Liver (tissue), 7 donors: ENCODE measurements at regions not wholly inside any gene's neighbourhood (a gene's known extent, or its start where the extent isn't known, plus 50 kb on each side); places are given as distances from the start of the nearest gene placed in this dataset.

Experiments
- DNase-seq: peaks from one replicate; pipeline ENCODE4 v3.0.0-alpha.2; 2017; ENCODE audit warnings: low spot score
- H3K27ac ChIP-seq, 2 donors: one replicate each; pipeline ENCODE4 v1.7.0; 2013; ENCODE audit warnings: inconsistent platforms in 2 of 2, low read length in 2 of 2, control low read depth in 1 of 2, low read depth in 1 of 2, mild to moderate bottlenecking in 1 of 2
- H3K27me3 ChIP-seq, 4 donors: one replicate each; pipeline versions ENCODE4 v1.6.1 to v1.7.0; 2013; ENCODE audit warnings: low read length in 3 of 4, inconsistent platforms in 1 of 4, mild to moderate bottlenecking in 1 of 4, moderate library complexity in 1 of 4; ENCODE audit not compliant: control insufficient read depth in 4 of 4, insufficient read depth in 4 of 4
- H3K36me3 ChIP-seq, 4 donors: one replicate each; pipeline versions ENCODE4 v1.6.1 to v1.7.0; 2013; ENCODE audit warnings: low read length in 3 of 4, mild to moderate bottlenecking in 3 of 4, low read depth in 1 of 4, moderate library complexity in 1 of 4; ENCODE audit not compliant: control insufficient read depth in 4 of 4, insufficient read depth in 3 of 4
- H3K4me1 ChIP-seq, 4 donors: one replicate each; pipeline versions ENCODE4 v1.6.1 to v1.7.0; 2013; ENCODE audit warnings: low read length in 3 of 4, mild to moderate bottlenecking in 3 of 4, moderate library complexity in 1 of 4; ENCODE audit not compliant: control insufficient read depth in 4 of 4, insufficient read depth in 4 of 4
- H3K4me3 ChIP-seq, 3 donors: one replicate each; pipeline versions ENCODE4 v1.6.1 to v1.7.0; 2013; ENCODE audit warnings: low read length in 3 of 3, control low read depth in 1 of 3, low read depth in 1 of 3, mild to moderate bottlenecking in 1 of 3
- H3K9ac ChIP-seq, 2 donors: one replicate each; pipeline ENCODE4 v1.7.0; 2013; ENCODE audit warnings: low read length in 2 of 2, mild to moderate bottlenecking in 2 of 2, moderate library complexity in 2 of 2, control low read depth in 1 of 2, low read depth in 1 of 2
- H3K9me3 ChIP-seq, 4 donors: one replicate each; pipeline versions ENCODE4 v1.6.1 to v1.7.0; 2013; ENCODE audit warnings: low read length in 3 of 4; ENCODE audit not compliant: control insufficient read depth in 4 of 4
- ATF3 ChIP-seq: IDR thresholded peaks from 2 replicates; pipeline ENCODE4 v1.6.1; 2016; ENCODE audit warnings: antibody characterized with exemption
- EGR1 ChIP-seq, 2 donors: IDR thresholded peaks; 2 replicates each; pipeline ENCODE4 v1.6.1; 2016 to 2018; ENCODE audit warnings: antibody characterized with exemption in 2 of 2, low read depth in 2 of 2
- FOXA1 ChIP-seq: IDR thresholded peaks from 2 replicates; pipeline ENCODE4 v1.6.1; 2016; ENCODE audit warnings: antibody characterized with exemption
- FOXA2 ChIP-seq: IDR thresholded peaks from 2 replicates; pipeline ENCODE4 v1.6.1; 2016; ENCODE audit warnings: antibody characterized with exemption
- GABPA ChIP-seq, 2 donors: IDR thresholded peaks in 1 of 2; conservative IDR thresholded peaks in 1 of 2; 2 replicates each; pipeline ENCODE4 v1.6.1; 2016; ENCODE audit warnings: antibody characterized with exemption in 2 of 2, mild to moderate bottlenecking in 1 of 2, moderate library complexity in 1 of 2
- JUND ChIP-seq, 2 donors: IDR thresholded peaks; 2 replicates each; pipeline ENCODE4 v1.6.1; 2016; ENCODE audit warnings: antibody characterized with exemption in 2 of 2
- MAX ChIP-seq: IDR thresholded peaks from 2 replicates; pipeline ENCODE4 v1.6.1; 2016; ENCODE audit warnings: antibody characterized with exemption
- RAD21 ChIP-seq, 2 donors: IDR thresholded peaks; 2 replicates each; pipeline ENCODE4 v1.6.1; 2016; ENCODE audit warnings: antibody characterized with exemption in 2 of 2, mild to moderate bottlenecking in 2 of 2
- REST ChIP-seq: IDR thresholded peaks from 2 replicates; pipeline ENCODE4 v1.6.1; 2016; ENCODE audit warnings: antibody characterized with exemption, mild to moderate bottlenecking
- RXRA ChIP-seq, 2 donors: IDR thresholded peaks; 2 replicates each; pipeline ENCODE4 v1.6.1; 2017 to 2018; ENCODE audit warnings: antibody characterized with exemption in 2 of 2, mild to moderate bottlenecking in 1 of 2
- SP1 ChIP-seq: IDR thresholded peaks from 2 replicates; pipeline ENCODE4 v1.6.1; 2018; ENCODE audit warnings: antibody characterized with exemption, mild to moderate bottlenecking
- TAF1 ChIP-seq: conservative IDR thresholded peaks from 2 replicates; pipeline ENCODE4 v1.6.1; 2016; ENCODE audit warnings: antibody characterized with exemption, mild to moderate bottlenecking
- YY1 ChIP-seq: IDR thresholded peaks from 2 replicates; pipeline ENCODE4 v1.6.1; 2016; ENCODE audit warnings: antibody characterized with exemption, mild to moderate bottlenecking
- WGBS: extraction: QIAGEN DNeasy Blood & Tissue Kit; methylation state at CpG from one replicate; pipeline ENCODE4 v1.1.7; 2013; 5-methylcytosine and 5-hydroxymethylcytosine counted together
- donor health status: healthy.
- donor health status: healthy.
- donor health status: healthy.
- donor health status: healthy.

- TF ChIP-seq REST (no peak), FOXA1 (no peak), GABPA (IDR thresholded peaks at IDR 0.05 in 1 of 2, conservative IDR thresholded peaks at IDR 0.05 in 1 of 2) (no peak), RAD21 (IDR thresholded peaks at IDR 0.05) (no peak), JUND (IDR thresholded peaks at IDR 0.05) (no peak), SP1 (no peak), EGR1 (IDR thresholded peaks at IDR 0.05; ENCODE audit: low read depth in 2 of 2) (no peak), ATF3 (no peak)
Measured at GRCh38 chr20:60172346-60172984, 214.2 kb downstream of the CDH26 start (continued).

GRCh38 chr20:60177080-60177479 lies 218.9 kb downstream of the CDH26 start:
- WGBS, result 71% methylated on average over 5 of the region's 5 CpGs
- Histone ChIP-seq H3K4me1 (no peaks in the 10 kb centered on the region), H3K4me3 (no peak overlapping the region), H3K27ac (no peak overlapping the region), H3K9me3 (no peaks in the 10 kb centered on the region), H3K27me3 (peaks cover 0 to 4% (median 0%) of the 10 kb centered on the region in 4 donors), H3K9ac (no peak overlapping the region), H3K36me3 (no peaks in the 10 kb centered on the region)
- TF ChIP-seq JUND (IDR thresholded peaks at IDR 0.05) (no peak), FOXA2 (no peak), MAX (no peak), EGR1 (IDR thresholded peaks at IDR 0.05; ENCODE audit: low read depth in 2 of 2) (no peak), YY1 (no peak), FOXA1 (no peak)
- DNase-seq, result no peak

- Histone ChIP-seq H3K27me3 (no peaks in the 10 kb centered on the region), H3K9me3 (peaks cover 0 to 3% (median 0%) of the 10 kb centered on the region in 4 donors), H3K36me3 (no peaks in the 10 kb centered on the region), H3K4me3 (no peak overlapping the region), H3K9ac (no peak overlapping the region), H3K27ac (no peak overlapping the region), H3K4me1 (no peaks in the 10 kb centered on the region)
- DNase-seq, result no peak
- no peak for TF ChIP-seq RAD21 (IDR thresholded peaks at IDR 0.05)
- no peak for TF ChIP-seq TAF1
- TF ChIP-seq YY1, result no peak
- no peak for TF ChIP-seq RXRA (IDR thresholded peaks at IDR 0.05)
- no peak for TF ChIP-seq SP1
- TF ChIP-seq FOXA2, result no peak
- 83% methylated on average over 5 of the region's 5 CpGs for WGBS
Measured at GRCh38 chr20:60180986-60181385, 222.8 kb downstream of the CDH26 start.
